Uterus (tissue), 3 donors: ENCODE measurements at regions not wholly inside any gene's neighbourhood (a gene's known extent, or its start where the extent isn't known, plus 50 kb on each side); places are given as distances from the start of the nearest gene placed in this dataset.
"Not testable (repeated sequence)": the region's sequence is repeated elsewhere in the genome, so short reads cannot be mapped to it uniquely, and the experiment has no call there.

ENCODE experiments used
- DNase-seq, 2 donors: peaks; one replicate each; pipeline ENCODE4 v3.0.0-alpha.2; 2019 to 2020
- H3K27ac ChIP-seq, 2 donors: fragments of 200-600 bp; sonication (generic); 1 replicate in 1 of 2; 2 replicates in 1 of 2; pipeline ENCODE4 v1.5.1; 2016 to 2018
- H3K27me3 ChIP-seq, 2 donors: fragments of 200-600 bp; sonication (generic); one replicate each; pipeline ENCODE4 v1.5.1; 2018 to 2019; ENCODE audit warnings: control low read depth in 1 of 2
- H3K36me3 ChIP-seq, 2 donors: fragments of 200-600 bp; sonication (generic); one replicate each; pipeline ENCODE4 v1.5.1; 2019; ENCODE audit warnings: control low read depth in 1 of 2
- H3K4me1 ChIP-seq, 2 donors: fragments of 200-600 bp; sonication (generic); one replicate each; pipeline ENCODE4 v1.5.1; 2018 to 2019; ENCODE audit warnings: control low read depth in 1 of 2
- H3K4me3 ChIP-seq, 2 donors: fragments of 200-600 bp; sonication (generic); 1 replicate in 1 of 2; 2 replicates in 1 of 2; pipeline ENCODE4 v1.5.1; 2018 to 2019; ENCODE audit warnings: mild to moderate bottlenecking in 1 of 2
- H3K9me3 ChIP-seq, 2 donors: fragments of 200-600 bp; sonication (generic); one replicate each; pipeline ENCODE4 v1.5.1; 2019; ENCODE audit warnings: control low read depth in 1 of 2
- POLR2A ChIP-seq, 2 donors: fragments of 450-650 bp; IDR thresholded peaks; one replicate each; pipeline ENCODE4 v1.6.1; 2016; ENCODE audit warnings: antibody characterized with exemption in 2 of 2, mild to moderate bottlenecking in 1 of 2, moderate library complexity in 1 of 2
- intact Hi-C: fragments of 100-400 bp; cut with DNase I; formaldehyde crosslinking; loops from one replicate; pipeline ENCODE4 v1.15.1; 2023; ENCODE audit warnings: low total_unique reads
- TF ChIP-seq, protein P1 (sequence below), 4 experiments: fragments of 200-600 bp in 2 of 4; fragments of 450-650 bp in 2 of 4; sonication (generic) in 2 of 4; IDR thresholded peaks; one replicate each; pipeline ENCODE4 v1.5.1; 2016 to 2019; ENCODE audit warnings: antibody characterized with exemption in 4 of 4, mild to moderate bottlenecking in 2 of 4, moderate library complexity in 1 of 4
- donor health status: DM: yes; HTN: yes; CAD: no.

GRCh38 chr2:187684174-187684573 is 129.9 kb upstream of the TFPI start:
- no peak for TF ChIP-seq POLR2A (IDR thresholded peaks at IDR 0.05)
- Histone ChIP-seq H3K4me1 (no peaks in the 10 kb centered on the region), H3K27me3 (no peaks in the 10 kb centered on the region), H3K9me3 (no peaks in the 10 kb centered on the region), H3K36me3 (no peaks in the 10 kb centered on the region), H3K4me3 (no peak overlapping the region), H3K27ac (no peak overlapping the region)
- no peak for DNase-seq
- intact Hi-C loops = no loop called here

DNA sequence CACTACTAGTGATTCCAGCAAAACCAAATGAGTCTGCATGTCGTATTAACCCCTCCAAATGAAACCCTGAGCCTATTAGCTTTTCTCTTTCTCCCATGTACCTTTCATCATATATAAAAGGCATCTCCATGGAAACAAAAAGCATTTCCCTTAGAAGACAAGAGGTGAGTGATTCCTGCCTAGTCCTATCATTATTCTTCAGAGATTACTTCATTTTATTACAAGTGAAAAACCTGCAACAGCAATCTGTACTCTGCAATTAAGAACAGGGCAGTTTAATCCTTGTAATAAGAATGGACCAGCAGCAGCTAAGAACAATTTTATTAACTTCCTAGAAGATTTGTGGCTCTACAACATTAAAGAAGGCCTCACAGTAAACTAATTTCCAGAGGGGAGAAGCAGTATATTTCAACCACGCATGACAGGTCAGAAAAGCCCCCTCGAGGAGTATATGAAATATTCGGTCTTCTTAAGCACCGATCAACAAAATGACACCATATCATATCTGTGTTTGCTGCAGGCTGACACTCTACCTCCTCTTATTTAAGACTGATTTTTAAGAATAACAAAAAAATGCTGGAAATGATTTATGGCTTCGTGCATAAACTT is 132.3 kb upstream of the TFPI start:
- Histone ChIP-seq H3K27me3 (no peaks in the 10 kb centered on the region), H3K4me3 (no peak overlapping the region), H3K4me1 (no peaks in the 10 kb centered on the region), H3K27ac (no peak overlapping the region), H3K9me3 (no peaks in the 10 kb centered on the region), H3K36me3 (no peaks in the 10 kb centered on the region)
- no peak for DNase-seq
- TF ChIP-seq, protein P1, sequence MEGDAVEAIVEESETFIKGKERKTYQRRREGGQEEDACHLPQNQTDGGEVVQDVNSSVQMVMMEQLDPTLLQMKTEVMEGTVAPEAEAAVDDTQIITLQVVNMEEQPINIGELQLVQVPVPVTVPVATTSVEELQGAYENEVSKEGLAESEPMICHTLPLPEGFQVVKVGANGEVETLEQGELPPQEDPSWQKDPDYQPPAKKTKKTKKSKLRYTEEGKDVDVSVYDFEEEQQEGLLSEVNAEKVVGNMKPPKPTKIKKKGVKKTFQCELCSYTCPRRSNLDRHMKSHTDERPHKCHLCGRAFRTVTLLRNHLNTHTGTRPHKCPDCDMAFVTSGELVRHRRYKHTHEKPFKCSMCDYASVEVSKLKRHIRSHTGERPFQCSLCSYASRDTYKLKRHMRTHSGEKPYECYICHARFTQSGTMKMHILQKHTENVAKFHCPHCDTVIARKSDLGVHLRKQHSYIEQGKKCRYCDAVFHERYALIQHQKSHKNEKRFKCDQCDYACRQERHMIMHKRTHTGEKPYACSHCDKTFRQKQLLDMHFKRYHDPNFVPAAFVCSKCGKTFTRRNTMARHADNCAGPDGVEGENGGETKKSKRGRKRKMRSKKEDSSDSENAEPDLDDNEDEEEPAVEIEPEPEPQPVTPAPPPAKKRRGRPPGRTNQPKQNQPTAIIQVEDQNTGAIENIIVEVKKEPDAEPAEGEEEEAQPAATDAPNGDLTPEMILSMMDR (IDR thresholded peaks at IDR 0.05) = no peak
- no peak for TF ChIP-seq POLR2A (IDR thresholded peaks at IDR 0.05)
- intact Hi-C loops = no loop called here

DNA sequence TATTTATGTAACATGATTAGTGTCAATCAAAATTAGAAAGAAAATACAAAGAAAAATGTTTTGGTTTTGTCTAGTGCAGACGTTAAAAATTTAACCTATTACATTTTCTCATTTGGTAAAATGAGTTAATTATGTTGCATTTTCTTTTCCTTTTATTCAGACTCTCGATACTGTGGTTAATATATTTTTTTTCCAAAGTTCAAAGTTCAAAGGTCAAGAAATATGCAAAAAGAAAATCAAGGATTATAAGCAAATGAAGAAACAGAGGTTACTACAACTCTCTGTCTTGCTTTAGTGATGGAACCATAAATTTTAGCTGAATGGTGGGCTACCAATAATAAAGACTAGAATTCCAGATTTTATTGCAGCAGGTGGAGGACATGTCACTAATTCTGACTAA is 133.3 kb upstream of the TFPI start:
- H3K27me3 ChIP-seq = no peaks in the 10 kb centered on the region
- H3K4me3 ChIP-seq = no peak overlapping the region
- TF ChIP-seq, protein P1 (IDR thresholded peaks at IDR 0.05) = no peak
- TF ChIP-seq POLR2A (IDR thresholded peaks at IDR 0.05) = no peak
- intact Hi-C loops = no loop called here
- no peaks in the 10 kb centered on the region for H3K9me3 ChIP-seq
- H3K27ac ChIP-seq = no peak overlapping the region
- no peaks in the 10 kb centered on the region for H3K4me1 ChIP-seq
- no peaks in the 10 kb centered on the region for H3K36me3 ChIP-seq
- no peak for DNase-seq

DNA sequence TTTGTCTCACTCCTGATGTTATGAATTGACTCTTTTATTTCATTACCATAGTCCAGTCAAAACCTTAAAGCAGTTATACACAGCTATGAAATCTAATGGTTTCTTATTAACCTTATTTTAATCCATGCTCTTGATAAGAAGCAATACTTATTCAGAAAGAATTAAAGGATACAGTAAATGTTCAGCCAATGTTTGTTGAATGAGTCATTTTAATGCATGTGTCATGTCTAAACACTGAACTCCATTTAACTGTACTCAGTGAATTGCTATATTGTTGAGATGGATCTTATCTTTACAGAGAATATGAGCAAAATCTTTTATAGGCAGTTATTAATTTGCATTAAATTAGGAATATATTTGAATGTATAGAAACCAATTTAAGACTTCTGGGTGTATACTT is 135.1 kb upstream of the TFPI start:
- Histone ChIP-seq H3K4me1 (no peaks in the 10 kb centered on the region), H3K9me3 (no peaks in the 10 kb centered on the region), H3K36me3 (no peaks in the 10 kb centered on the region), H3K27ac (no peak overlapping the region), H3K4me3 (no peak overlapping the region), H3K27me3 (no peaks in the 10 kb centered on the region)
- TF ChIP-seq, protein P1 (IDR thresholded peaks at IDR 0.05) = no peak
- no peak for TF ChIP-seq POLR2A (IDR thresholded peaks at IDR 0.05)
- intact Hi-C loops = no loop called here
- no peak for DNase-seq

GRCh38 chr2:187693923-187694322 is 139.7 kb upstream of the TFPI start:
- Histone ChIP-seq H3K4me1 (no peaks in the 10 kb centered on the region), H3K9me3 (no peaks in the 10 kb centered on the region), H3K27ac (no peak overlapping the region), H3K36me3 (no peaks in the 10 kb centered on the region), H3K27me3 (no peaks in the 10 kb centered on the region), H3K4me3 (no peak overlapping the region)
- intact Hi-C loops = no loop called here
- DNase-seq = no peak
- TF ChIP-seq, protein P1 (IDR thresholded peaks at IDR 0.05) = no peak
- TF ChIP-seq POLR2A (IDR thresholded peaks at IDR 0.05) = no peak

DNA sequence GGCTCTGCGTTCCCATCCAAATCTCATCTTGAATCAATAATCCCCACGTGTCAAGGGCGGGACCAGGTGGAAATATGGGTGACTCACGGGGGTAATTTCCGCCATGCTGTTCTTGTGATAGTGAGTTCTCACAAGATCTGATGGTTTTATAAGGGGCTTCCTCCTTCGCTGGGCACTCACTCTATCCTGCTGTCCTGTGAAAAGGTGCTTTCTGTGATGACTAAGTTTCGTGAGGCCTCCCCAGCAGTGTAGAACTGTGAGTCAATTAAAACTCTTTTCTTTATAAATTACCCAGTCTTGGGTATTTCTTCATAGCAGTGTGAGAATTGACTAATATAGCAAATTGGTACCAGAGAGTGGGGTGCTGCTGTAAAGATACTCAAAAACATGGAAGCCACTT is 142.4 kb upstream of the TFPI start:
- H3K27me3 ChIP-seq, H3K9me3 ChIP-seq, H3K36me3 ChIP-seq, H3K4me3 ChIP-seq, intact Hi-C loops, DNase-seq, H3K27ac ChIP-seq, H3K4me1 ChIP-seq: not testable (repeated sequence)
